LNCaP clone FGC (cell line): ENCODE measurements at regions not wholly inside any gene's neighbourhood (a gene's known extent, or its start where the extent isn't known, plus 50 kb on each side); places are given as distances from the start of the nearest gene placed in this dataset.

Source experiments
- DNase-seq: peaks from one replicate; pipeline ENCODE4 v3.0.0-alpha.2; 2011; ENCODE audit warnings: low read depth
- H3K4me3 ChIP-seq: 2 replicates; pipeline ENCODE4 v1.5.1; 2011; ENCODE audit warnings: mild to moderate bottlenecking, low read depth, low read length, control low read depth
- TF ChIP-seq, protein P1 (sequence below): IDR thresholded peaks from 2 replicates; pipeline ENCODE4 v1.5.1; 2012; ENCODE audit warnings: mild to moderate bottlenecking; ENCODE audit not compliant: control insufficient read depth, insufficient read depth; ENCODE audit errors: extremely low read depth

DNA sequence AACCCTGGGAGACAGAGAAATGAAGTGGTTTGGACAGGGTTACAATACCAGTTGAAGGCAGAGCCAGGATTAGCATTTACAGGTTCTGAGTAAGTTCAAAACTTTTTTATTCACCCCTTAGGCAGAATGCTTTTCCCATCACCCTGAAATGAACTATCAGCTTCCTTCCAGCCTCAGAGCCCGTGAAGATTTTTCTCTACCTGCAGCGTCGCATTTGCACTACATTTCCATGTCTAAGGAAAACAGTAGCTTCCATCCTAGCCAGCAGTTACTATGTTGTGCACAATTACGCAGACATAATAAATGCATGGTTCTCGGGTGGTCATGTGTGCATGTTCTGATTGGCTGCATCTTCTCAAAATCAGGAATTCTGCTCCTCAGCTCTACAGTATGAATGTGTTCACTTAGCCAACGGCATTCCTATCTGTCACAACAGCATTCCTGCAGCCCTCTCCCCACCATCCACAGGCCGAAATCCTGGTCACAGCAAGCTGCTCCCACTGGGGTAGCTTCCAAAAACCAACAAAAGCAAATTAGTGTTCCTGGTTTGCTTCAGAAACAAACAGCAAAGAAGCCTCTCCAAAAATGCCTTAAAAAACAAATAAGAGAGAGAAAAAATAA lies 510.8 kb upstream of the SEMA6D start:
- no peak for DNase-seq
- TF ChIP-seq, protein P1, sequence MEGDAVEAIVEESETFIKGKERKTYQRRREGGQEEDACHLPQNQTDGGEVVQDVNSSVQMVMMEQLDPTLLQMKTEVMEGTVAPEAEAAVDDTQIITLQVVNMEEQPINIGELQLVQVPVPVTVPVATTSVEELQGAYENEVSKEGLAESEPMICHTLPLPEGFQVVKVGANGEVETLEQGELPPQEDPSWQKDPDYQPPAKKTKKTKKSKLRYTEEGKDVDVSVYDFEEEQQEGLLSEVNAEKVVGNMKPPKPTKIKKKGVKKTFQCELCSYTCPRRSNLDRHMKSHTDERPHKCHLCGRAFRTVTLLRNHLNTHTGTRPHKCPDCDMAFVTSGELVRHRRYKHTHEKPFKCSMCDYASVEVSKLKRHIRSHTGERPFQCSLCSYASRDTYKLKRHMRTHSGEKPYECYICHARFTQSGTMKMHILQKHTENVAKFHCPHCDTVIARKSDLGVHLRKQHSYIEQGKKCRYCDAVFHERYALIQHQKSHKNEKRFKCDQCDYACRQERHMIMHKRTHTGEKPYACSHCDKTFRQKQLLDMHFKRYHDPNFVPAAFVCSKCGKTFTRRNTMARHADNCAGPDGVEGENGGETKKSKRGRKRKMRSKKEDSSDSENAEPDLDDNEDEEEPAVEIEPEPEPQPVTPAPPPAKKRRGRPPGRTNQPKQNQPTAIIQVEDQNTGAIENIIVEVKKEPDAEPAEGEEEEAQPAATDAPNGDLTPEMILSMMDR: no peak
- H3K4me3 ChIP-seq: no peak overlapping the region

DNA sequence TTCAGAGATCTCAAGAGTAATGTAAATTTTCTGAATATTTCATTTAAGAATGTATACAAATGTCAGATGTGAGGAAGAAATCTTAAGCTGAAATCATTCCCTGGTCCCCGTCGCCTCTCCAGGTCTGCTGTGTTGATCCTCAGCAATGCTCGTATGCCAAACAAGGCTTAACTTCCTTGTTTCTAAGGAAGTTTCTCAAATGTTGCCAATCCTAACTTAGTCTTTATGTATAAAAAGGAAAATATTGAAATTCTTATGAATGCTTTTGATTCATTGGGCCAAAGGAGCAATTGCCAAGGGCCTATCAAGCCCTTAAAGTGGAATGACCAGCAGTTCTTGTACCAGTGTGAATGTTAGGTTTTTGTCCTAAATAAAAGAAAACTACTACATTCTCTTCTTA lies 507.7 kb upstream of the SEMA6D start:
- TF ChIP-seq, protein P1: no peak
- no peak for DNase-seq
- H3K4me3 ChIP-seq: no peak overlapping the region

DNA sequence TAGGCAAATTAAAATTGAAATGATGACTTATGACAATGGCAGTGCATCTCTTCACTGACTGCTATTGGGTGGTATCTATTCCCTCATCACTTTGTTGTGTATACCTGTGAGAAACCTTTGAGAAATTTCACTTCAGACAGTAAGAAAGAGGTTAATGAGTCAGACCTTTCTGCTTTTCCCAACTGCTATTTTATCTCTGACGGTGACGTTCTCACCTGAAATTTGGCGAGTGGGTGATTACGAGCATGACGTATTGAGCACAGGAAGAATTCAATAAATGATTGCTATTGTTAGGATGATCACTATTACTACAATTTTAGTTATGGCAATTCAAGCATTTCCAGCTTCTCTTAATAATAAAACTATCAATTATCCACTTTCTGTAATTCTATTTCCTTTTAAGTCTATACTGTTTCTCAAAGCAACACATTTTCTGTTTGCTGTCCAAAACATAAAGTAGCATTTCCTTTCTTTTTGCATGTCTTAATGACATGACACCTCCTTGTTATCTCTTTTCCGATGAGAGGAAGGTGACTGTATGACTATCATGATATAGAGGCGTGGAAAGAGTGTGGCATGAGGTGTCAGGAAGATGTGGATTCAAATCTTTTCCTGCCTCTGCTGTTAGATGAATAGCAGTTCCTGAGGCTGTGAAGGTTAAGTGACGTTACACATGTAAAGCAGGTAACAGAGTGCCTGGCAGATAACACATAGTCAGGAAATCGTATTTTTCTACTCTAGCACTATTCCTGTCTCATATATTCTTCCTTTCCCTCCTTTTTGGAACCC lies 504.9 kb upstream of the SEMA6D start:
- TF ChIP-seq, protein P1: no peak
- DNase-seq: no peak
- H3K4me3 ChIP-seq: no peak overlapping the region

DNA sequence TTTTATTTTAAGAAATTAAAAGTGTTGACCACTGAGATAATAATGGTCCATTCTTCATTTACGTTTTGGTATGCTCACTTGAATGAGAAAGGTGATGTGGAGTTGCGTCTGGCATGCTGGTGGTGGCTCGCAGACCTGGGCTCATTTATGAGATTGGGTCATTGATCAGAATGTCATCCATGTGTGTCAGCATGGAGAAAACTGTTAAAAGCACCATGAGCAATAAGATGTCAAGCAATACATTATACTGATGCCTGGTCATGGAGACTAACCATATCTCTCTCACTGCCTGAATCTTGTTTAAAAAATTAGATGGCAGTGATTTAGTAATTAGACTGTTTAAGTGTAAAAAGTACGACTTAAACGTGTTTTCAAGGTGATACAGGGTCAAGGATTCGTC lies 503.4 kb upstream of the SEMA6D start:
- DNase-seq: no peak
- TF ChIP-seq, protein P1: no peak
- no peak overlapping the region for H3K4me3 ChIP-seq

DNA sequence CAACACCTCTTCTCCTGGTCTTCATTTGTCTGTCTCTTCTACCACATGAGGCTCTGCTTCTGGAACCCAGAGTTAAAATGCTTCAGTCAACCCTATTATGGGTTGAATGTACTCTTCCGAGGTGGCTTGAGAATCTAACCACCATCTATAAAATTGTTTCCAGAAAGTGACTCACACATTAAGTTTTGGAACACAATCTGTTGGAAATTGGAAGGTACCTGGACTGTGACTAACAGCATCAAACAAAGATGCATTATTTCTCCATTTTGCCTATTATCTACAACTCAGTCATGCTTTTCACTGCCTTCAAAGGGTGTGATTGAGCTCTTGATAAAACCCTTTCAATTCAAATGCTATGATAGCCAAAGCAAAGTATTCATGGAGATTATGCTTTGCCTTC lies 499.0 kb upstream of the SEMA6D start:
- DNase-seq: no peak
- TF ChIP-seq, protein P1: no peak
- no peak overlapping the region for H3K4me3 ChIP-seq

DNA sequence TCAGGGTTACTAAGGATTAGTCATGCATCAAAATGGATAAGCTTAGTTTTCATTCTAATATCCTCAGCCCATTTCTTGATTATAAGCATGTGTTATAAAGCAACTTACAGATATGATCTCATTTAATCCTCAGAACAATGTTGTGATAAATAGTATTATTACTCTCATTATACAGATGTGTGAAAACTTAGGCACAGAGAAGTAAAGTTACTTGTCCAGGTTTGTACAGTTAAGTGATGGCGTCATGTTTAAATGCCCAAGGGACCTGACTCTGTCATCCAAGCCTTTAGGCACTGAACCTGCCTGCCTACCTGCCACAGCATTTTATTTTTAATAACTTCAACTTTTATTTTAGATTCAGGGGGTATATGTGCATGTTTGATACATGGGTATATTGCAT lies 472.9 kb upstream of the SEMA6D start:
- H3K4me3 ChIP-seq: no peak overlapping the region
- TF ChIP-seq, protein P1: no peak
- no peak for DNase-seq
